T-helper 1 cell treated with Interleukin-12 subunit alpha and Interleukin-12 subunit beta and Interleukin-4 antibody, amounts not matched to agents 30 μg/mL and 1 μg/mL, for 36 hours (primary cell): ENCODE measurements at regions not wholly inside any gene's neighbourhood (a gene's known extent, or its start where the extent isn't known, plus 50 kb on each side); places are given as distances from the start of the nearest gene placed in this dataset.

Experiments used
- H3K27ac Mint-ChIP-seq: one replicate; pipeline ENCODE4 v1.8.0; 2021; ENCODE audit warnings: mild to moderate bottlenecking, mixed read lengths
- H3K27me3 Mint-ChIP-seq: one replicate; pipeline ENCODE4 v1.8.0; 2021; ENCODE audit warnings: low read depth, mixed read lengths
- H3K36me3 Mint-ChIP-seq: one replicate; pipeline ENCODE4 v1.8.0; 2021; ENCODE audit warnings: low read depth, mixed read lengths
- H3K4me1 Mint-ChIP-seq: one replicate; pipeline ENCODE4 v1.8.0; 2021; ENCODE audit warnings: low read depth, mixed read lengths
- H3K4me3 Mint-ChIP-seq: one replicate; pipeline ENCODE4 v1.8.0; 2021; ENCODE audit warnings: mild to moderate bottlenecking, moderate library complexity, mixed read lengths
- H3K9me3 Mint-ChIP-seq: one replicate; pipeline ENCODE4 v1.8.0; 2021; ENCODE audit warnings: mixed read lengths

- Mint-ChIP-seq H3K9me3 (no peaks in the 10 kb centered on the region), H3K27ac (no peak overlapping the region), H3K4me3 (no peak overlapping the region), H3K4me1 (no peaks in the 10 kb centered on the region), H3K36me3 (no peaks in the 10 kb centered on the region), H3K27me3 (no peaks in the 10 kb centered on the region)
Observed at GRCh38 chr5:99308131-99308530, 379.3 kb upstream of the CHD1 start.

- Mint-ChIP-seq H3K27ac (no peak overlapping the region), H3K4me1 (no peaks in the 10 kb centered on the region), H3K27me3 (no peaks in the 10 kb centered on the region), H3K9me3 (no peaks in the 10 kb centered on the region), H3K4me3 (no peak overlapping the region), H3K36me3 (no peaks in the 10 kb centered on the region)
Observed at GRCh38 chr5:99305045-99305580, 376.3 kb upstream of the CHD1 start.

- Mint-ChIP-seq H3K27ac (no peak overlapping the region), H3K36me3 (no peaks in the 10 kb centered on the region), H3K4me1 (no peaks in the 10 kb centered on the region), H3K27me3 (no peaks in the 10 kb centered on the region), H3K4me3 (no peak overlapping the region), H3K9me3 (peaks cover 3% of the 10 kb centered on the region)
Observed at GRCh38 chr5:99285606-99286005, 356.8 kb upstream of the CHD1 start.

GRCh38 chr5:99275128-99275527 is 346.3 kb upstream of the CHD1 start:
- H3K4me1 Mint-ChIP-seq, result no peaks in the 10 kb centered on the region
- H3K36me3 Mint-ChIP-seq, result no peaks in the 10 kb centered on the region
- H3K27ac Mint-ChIP-seq, result no peak overlapping the region

GRCh38 chr5:99272576-99272975 is 343.8 kb upstream of the CHD1 start:
- no peak overlapping the region for H3K4me3 Mint-ChIP-seq
- H3K27ac Mint-ChIP-seq, result no peak overlapping the region
- no peaks in the 10 kb centered on the region for H3K27me3 Mint-ChIP-seq

More at GRCh38 chr5:99275128-99275527, 346.3 kb upstream of the CHD1 start:
- Mint-ChIP-seq H3K27me3 (no peaks in the 10 kb centered on the region), H3K4me3 (no peak overlapping the region), H3K9me3 (no peaks in the 10 kb centered on the region)

GRCh38 chr5:99258819-99259218 is 330.0 kb upstream of the CHD1 start:
- no peaks in the 10 kb centered on the region for H3K4me1 Mint-ChIP-seq
- H3K4me3 Mint-ChIP-seq, result no peak overlapping the region
- peaks cover 15% of the 10 kb centered on the region for H3K9me3 Mint-ChIP-seq
- peaks cover under 1% of the 10 kb centered on the region for H3K36me3 Mint-ChIP-seq
- H3K27ac Mint-ChIP-seq, result no peak overlapping the region
- H3K27me3 Mint-ChIP-seq, result no peaks in the 10 kb centered on the region

More at GRCh38 chr5:99272576-99272975, 343.8 kb upstream of the CHD1 start:
- Mint-ChIP-seq H3K36me3 (no peaks in the 10 kb centered on the region), H3K4me1 (no peaks in the 10 kb centered on the region), H3K9me3 (no peaks in the 10 kb centered on the region)

GRCh38 chr5:99248066-99248465 is 319.3 kb upstream of the CHD1 start:
- Mint-ChIP-seq H3K27me3 (no peaks in the 10 kb centered on the region), H3K4me1 (no peaks in the 10 kb centered on the region), H3K36me3 (no peaks in the 10 kb centered on the region), H3K9me3 (no peaks in the 10 kb centered on the region), H3K4me3 (no peak overlapping the region), H3K27ac (no peak overlapping the region)

GRCh38 chr5:99247346-99247745 is 318.5 kb upstream of the CHD1 start:
- no peaks in the 10 kb centered on the region for H3K36me3 Mint-ChIP-seq
- no peak overlapping the region for H3K27ac Mint-ChIP-seq
- H3K4me3 Mint-ChIP-seq, result no peak overlapping the region
- H3K4me1 Mint-ChIP-seq, result no peaks in the 10 kb centered on the region
- H3K9me3 Mint-ChIP-seq, result no peaks in the 10 kb centered on the region
- H3K27me3 Mint-ChIP-seq, result no peaks in the 10 kb centered on the region

GRCh38 chr5:99243111-99243510 is 314.3 kb upstream of the CHD1 start:
- Mint-ChIP-seq H3K4me3 (no peak overlapping the region), H3K36me3 (no peaks in the 10 kb centered on the region), H3K4me1 (no peaks in the 10 kb centered on the region), H3K27ac (no peak overlapping the region), H3K9me3 (no peaks in the 10 kb centered on the region), H3K27me3 (no peaks in the 10 kb centered on the region)

GRCh38 chr5:99239826-99240360 is 311.1 kb upstream of the CHD1 start:
- Mint-ChIP-seq H3K36me3 (no peaks in the 10 kb centered on the region), H3K27me3 (no peaks in the 10 kb centered on the region), H3K27ac (no peak overlapping the region), H3K9me3 (no peaks in the 10 kb centered on the region), H3K4me1 (no peaks in the 10 kb centered on the region), H3K4me3 (no peak overlapping the region)

- H3K36me3 Mint-ChIP-seq, result no peaks in the 10 kb centered on the region
- H3K27me3 Mint-ChIP-seq, result no peaks in the 10 kb centered on the region
- no peak overlapping the region for H3K27ac Mint-ChIP-seq
- H3K9me3 Mint-ChIP-seq, result no peaks in the 10 kb centered on the region
- no peak overlapping the region for H3K4me3 Mint-ChIP-seq
- no peaks in the 10 kb centered on the region for H3K4me1 Mint-ChIP-seq
Observed at GRCh38 chr5:99191206-99191745, 262.5 kb upstream of the CHD1 start.

- Mint-ChIP-seq H3K9me3 (no peaks in the 10 kb centered on the region), H3K36me3 (no peaks in the 10 kb centered on the region)
Observed at GRCh38 chr5:99187611-99188010, 258.8 kb upstream of the CHD1 start.

GRCh38 chr5:99179206-99179605 is 250.4 kb upstream of the CHD1 start:
- Mint-ChIP-seq H3K27me3 (no peaks in the 10 kb centered on the region), H3K27ac (no peak overlapping the region), H3K36me3 (no peaks in the 10 kb centered on the region), H3K9me3 (peaks cover 3% of the 10 kb centered on the region), H3K4me1 (no peaks in the 10 kb centered on the region), H3K4me3 (no peak overlapping the region)

More at GRCh38 chr5:99187611-99188010, 258.8 kb upstream of the CHD1 start:
- H3K4me3 Mint-ChIP-seq, result no peak overlapping the region
- no peak overlapping the region for H3K27ac Mint-ChIP-seq
- H3K4me1 Mint-ChIP-seq, result no peaks in the 10 kb centered on the region
- no peaks in the 10 kb centered on the region for H3K27me3 Mint-ChIP-seq

GRCh38 chr5:99177796-99178195 is 249.0 kb upstream of the CHD1 start:
- Mint-ChIP-seq H3K4me3 (no peak overlapping the region), H3K36me3 (no peaks in the 10 kb centered on the region), H3K9me3 (peaks cover 3% of the 10 kb centered on the region), H3K27me3 (no peaks in the 10 kb centered on the region), H3K4me1 (no peaks in the 10 kb centered on the region), H3K27ac (no peak overlapping the region)

- no peaks in the 10 kb centered on the region for H3K27me3 Mint-ChIP-seq
- no peak overlapping the region for H3K4me3 Mint-ChIP-seq
- no peak overlapping the region for H3K27ac Mint-ChIP-seq
- no peaks in the 10 kb centered on the region for H3K36me3 Mint-ChIP-seq
- peaks cover 3% of the 10 kb centered on the region for H3K9me3 Mint-ChIP-seq
- H3K4me1 Mint-ChIP-seq, result no peaks in the 10 kb centered on the region
Observed at GRCh38 chr5:99176186-99176585, 247.4 kb upstream of the CHD1 start.
